ENCODE measurements at regions not wholly inside any gene's neighbourhood (a gene's known extent, or its start where the extent isn't known, plus 50 kb on each side); places are given as distances from the start of the nearest gene placed in this dataset.
"Not testable (repeated sequence)": the region's sequence is repeated elsewhere in the genome, so short reads cannot be mapped to it uniquely, and the experiment has no call there.

GRCh38 chr7:89934101-89934500, 220.2 kb upstream of the STEAP1 start:
- DNase-seq = no peak

GRCh38 chr7:89943525-89944050, 210.7 kb upstream of the STEAP1 start:
- no peak for DNase-seq

DNA sequence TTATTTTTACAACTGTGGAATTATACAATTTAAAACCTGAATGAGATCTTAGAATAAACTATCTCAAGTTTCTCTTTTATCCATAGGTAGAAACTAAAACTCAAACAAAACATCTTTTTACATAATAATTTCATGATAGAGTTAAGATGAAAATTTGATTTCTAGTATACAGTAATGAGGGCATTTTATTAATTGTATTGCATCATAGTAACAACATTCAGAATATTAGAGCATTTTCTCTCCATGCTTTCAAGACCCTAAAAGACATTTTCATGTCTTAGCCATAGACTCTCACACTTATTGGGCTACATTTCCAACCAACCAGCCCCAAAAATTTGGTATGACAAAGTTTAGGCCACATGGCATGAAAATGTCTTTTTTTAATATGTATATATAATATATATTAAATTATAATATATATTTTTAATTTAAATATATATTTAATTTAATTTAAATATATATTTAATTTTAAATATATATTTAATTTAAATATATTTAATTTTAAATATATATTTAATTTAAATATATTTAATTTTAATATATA, 195.7 kb upstream of the STEAP1 start:
- no peak for DNase-seq

GRCh38 chr7:89966067-89966664, 188.1 kb upstream of the STEAP1 start:
- no peak for DNase-seq

- DNase-seq = no peak
Observed at GRCh38 chr7:89975577-89975976, 178.7 kb upstream of the STEAP1 start.

- DNase-seq = no peak
Observed at GRCh38 chr7:89987665-89988064, 166.6 kb upstream of the STEAP1 start.

- no peak for DNase-seq
Observed at GRCh38 chr7:89988074-89988473, 166.2 kb upstream of the STEAP1 start.

DNA sequence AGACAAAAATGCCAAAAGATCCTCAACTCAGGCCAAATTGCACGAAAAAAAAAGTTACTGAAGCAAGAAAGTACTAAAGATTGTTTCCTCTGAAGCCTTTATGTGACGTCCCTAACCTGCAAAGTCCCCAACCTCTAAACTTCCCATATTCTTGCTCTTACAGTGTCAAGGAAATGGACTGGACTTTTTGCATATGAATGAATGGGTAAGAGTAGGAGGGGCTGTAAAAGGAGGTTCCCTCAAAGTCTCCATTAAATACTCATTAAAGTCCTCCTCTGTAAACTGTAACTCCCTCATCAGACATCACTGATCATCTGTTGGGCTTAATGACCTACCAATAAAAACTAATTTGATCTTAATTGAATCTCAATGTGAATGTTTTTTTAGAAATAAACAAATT, 164.8 kb upstream of the STEAP1 start:
- DNase-seq = no peak

DNA sequence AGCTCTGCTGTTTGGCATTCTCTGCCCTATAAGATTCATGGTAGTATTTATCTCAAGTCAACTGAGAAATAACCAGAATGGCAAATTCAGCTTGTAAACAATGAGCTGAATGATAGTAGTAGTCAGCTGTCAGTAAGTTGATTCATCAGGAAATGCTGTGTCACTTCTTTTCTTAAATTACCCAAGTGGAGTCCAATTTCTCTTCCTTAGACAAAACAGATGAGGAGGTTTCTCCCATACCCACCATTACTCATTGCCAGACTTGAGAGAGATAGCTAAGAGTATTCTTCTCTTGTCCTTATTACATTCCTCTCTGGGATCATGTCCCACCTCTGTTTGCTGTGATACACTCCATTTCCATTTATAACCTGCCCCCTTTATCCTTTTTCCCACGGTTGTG, 159.8 kb upstream of the STEAP1 start:
- DNase-seq = no peak

DNA sequence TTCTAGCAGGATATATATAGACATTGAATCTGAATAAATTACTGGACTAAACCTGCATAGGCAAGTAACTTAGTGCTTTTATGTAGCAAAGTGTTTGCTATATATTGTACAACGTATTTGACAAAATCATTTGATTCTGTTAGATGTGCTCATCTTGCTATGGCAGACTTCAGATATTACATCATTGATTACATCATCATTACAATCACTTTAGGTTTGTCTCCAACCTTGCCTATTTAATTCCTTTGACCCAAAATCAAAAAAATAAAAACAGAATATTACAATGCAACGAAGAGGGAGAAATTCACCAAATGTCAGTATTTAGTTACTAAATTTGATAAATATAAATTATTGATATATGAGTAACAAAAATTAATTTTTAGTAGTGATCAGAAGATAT, 155.7 kb upstream of the STEAP1 start:
- no peak for DNase-seq

GRCh38 chr7:90005836-90006235, 148.4 kb upstream of the STEAP1 start:
- no peak for DNase-seq

DNA sequence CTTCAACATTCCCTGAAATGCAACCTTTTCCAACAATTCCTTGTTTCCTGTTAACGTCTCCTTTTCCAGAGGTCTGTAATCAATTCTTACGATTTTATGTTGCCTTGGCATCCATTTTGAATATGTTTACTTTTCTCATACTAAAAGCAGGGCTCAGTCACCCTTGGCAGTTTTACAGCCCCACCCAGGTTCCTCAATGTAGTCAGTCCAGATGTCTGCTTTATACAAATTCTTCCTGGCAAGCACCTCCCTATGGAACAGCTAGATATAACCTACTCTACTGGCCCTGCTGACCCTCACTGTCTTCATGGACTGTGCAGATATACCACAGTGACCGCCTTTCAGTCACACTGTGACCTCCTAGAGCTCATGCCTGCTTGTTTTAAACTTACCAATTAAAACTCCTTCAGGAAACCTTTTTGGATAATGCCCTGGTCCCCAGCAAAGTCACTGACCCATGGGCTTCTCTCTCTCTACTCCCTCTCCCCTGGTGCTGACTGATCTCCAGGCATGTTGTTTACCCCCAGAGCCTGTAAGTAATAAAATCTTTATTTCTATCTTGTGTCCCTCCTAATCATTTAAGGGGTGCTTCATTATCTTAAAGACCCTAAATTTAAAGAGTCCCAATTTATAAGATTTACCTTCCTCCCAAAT, 147.1 kb upstream of the STEAP1 start:
- no peak for DNase-seq

DNA sequence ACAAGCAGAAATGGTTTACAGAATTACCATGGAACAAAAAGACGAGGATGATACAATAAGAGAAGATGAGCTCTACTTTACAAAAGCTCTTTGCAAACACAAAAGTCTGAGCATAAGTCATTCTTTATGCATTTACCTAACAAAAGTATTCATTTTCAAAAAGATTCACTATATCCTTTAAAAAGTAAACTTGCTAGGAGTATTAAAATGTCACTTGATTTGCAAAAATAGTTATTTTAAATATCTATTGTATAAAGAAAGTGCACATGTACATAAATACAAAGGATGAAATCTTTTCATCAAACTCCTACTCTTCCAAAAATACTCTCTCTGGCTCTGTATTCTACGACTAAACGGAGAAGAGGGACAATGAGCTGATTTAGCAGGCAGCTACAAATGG, 146.4 kb upstream of the STEAP1 start:
- no peak for DNase-seq

DNA sequence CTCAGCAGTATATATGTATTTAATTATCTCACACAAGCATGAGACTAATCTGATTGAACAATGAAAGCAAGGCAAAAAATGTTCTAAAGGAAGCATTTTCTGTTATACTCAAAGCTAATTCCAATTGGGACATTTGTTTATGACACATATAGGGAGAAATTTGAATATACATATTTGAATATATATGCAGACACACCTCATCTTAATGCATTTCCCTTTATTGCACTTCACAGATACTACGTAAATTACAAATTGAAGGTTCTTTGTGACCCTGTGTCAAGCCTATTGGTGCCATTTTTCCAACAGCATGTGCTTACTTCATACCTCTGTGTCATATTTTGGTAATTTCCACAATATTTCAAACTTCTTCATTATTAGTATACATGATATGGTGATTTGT, 132.1 kb upstream of the STEAP1 start:
- DNase-seq = no peak

GRCh38 chr7:90025771-90026170, 128.5 kb upstream of the STEAP1 start:
- no peak for DNase-seq

DNA sequence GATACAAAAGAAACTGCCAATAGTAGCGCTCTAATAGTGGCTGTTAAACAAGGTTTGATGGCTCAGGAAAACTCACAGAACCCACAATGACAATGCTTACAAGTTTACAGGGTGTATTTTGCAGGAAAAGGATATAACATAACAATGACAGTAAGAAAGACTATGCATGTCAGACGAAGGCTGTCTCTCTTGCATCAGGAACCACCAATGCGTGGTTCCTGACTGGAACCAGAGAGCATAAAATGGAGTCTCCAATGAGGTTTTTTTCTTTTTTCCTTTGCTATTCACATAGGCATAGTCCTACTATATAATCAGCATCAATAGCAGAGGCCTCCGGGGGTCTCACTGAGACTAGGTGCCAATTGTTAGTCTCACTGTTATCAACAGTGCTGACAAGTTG, 120.4 kb upstream of the STEAP1 start:
- no peak for DNase-seq

GRCh38 chr7:90053094-90053493, 101.2 kb upstream of the STEAP1 start:
- no peak for DNase-seq

GRCh38 chr7:90061077-90061476, 93.2 kb upstream of the STEAP1 start:
- DNase-seq = no peak

- DNase-seq = no peak
Observed at GRCh38 chr7:90064370-90064769, 89.9 kb upstream of the STEAP1 start.

GRCh38 chr7:90067171-90067570, 87.1 kb upstream of the STEAP1 start:
- DNase-seq = no peak

DNA sequence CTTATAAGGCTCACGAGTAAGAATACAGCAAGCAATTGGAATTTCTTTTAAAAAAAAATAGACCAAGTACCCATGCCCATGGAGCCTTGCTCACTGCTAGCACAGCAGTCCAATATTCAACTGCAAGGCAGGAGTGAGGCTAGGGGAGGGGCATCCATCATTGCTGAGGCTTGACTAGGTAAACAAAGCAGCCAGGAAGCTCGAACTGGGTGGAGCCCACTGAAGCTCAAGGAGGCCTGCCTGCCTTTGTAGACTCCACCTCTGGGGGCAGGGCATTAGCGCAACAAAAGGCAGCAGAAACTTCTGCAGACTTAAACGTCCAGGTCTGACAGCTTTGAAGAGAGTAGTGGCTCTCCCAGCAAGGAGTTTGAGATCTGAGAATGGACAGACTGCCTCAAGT, 84.0 kb upstream of the STEAP1 start:
- DNase-seq = not testable (repeated sequence)

- DNase-seq = no peak
Observed at GRCh38 chr7:90078921-90079320, 75.3 kb upstream of the STEAP1 start.

GRCh38 chr7:90081621-90082020, 72.6 kb upstream of the STEAP1 start:
- no peak for DNase-seq

DNA sequence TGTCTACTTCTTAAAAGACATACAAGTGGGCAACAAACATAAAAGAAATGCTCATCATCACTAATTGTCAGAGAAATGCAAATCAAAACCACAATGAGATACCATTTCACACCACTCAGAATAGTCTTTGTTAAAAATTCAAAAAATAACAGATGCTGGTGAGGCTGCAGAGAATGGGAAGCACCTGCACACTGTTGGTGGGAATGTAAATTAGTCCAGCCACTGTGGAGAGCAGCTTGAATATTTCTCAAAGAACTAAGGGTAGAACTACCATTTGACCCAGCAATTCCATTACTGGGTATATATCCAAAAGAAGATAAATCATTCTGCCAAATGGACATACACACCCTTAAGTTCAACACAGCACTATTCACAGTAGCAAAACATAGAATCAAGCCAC, 61.8 kb upstream of the STEAP1 start:
- DNase-seq = no peak

- DNase-seq = no peak
Observed at GRCh38 chr7:90094030-90094429, 60.2 kb upstream of the STEAP1 start.
